GM19351 (cell line): ENCODE measurements at regions not wholly inside any gene's neighbourhood (a gene's known extent, or its start where the extent isn't known, plus 50 kb on each side); places are given as distances from the start of the nearest gene placed in this dataset.
"Not testable (repeated sequence)": the region's sequence is repeated elsewhere in the genome, so short reads cannot be mapped to it uniquely, and the experiment has no call there.

Source experiments
- ATAC-seq: cut with Tn5 transposase; IDR thresholded peaks from one replicate; pipeline ENCODE4 v1.9.1; 2021; ENCODE audit warnings: mild to moderate bottlenecking, moderate library complexity; ENCODE audit not compliant: unreplicated experiment

DNA sequence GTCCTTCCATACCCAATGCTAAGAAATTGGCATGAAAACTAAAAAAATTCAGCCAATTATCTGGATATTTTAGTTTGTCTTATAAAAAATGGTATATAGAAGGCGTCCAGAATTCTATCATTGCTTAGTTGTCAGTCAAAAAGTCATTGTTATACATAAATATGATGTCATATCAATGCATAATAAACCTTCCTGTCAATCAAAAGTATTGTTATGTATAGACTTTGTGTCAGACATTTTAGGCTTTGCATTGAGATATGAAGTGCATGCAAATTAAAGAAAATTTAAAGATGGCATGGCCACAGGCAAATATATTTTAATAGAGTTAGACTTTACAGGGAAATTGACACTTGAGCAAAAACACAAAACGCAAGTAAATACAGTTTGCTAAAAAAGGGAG lies 173.4 kb upstream of the FANCL start:
- ATAC-seq, result no peak

DNA sequence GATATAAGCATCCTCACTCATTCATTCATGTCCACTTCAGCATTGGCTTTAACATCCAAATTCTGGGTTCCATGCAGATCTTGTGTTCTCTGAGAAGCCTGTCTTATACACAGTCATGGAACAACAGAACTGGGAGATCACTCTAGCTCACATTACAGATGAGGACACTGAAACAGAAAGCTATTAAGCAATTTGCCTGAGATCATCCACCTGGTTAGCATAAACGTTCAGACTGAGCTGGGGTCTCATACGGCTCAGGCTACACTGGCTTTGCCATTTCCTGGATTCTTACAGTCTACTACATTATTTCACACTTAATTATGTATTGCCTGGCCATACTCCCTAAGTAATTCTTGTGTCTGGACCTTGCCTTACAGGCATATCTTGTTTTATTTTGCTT lies 169.4 kb upstream of the FANCL start:
- no peak for ATAC-seq

DNA sequence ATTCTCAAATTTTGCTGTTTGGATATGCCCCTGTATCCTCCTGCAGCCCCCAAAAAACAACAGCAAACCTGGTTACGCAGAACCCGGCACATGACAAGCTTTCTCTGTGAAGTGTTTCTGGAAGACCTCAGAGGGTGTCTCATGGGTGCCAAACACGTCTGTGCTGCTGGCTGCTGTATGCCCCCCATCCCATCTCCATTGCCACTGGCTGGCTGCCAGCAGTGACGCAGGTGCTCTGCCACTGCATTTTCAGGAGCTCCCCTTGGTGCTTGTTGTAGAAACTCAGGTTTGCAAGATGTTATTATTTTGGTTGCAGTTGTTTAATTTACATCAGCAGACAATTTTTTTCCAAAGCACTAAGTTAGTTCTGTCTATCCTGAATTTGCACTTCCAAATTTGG lies 166.4 kb upstream of the FANCL start:
- no peak for ATAC-seq

DNA sequence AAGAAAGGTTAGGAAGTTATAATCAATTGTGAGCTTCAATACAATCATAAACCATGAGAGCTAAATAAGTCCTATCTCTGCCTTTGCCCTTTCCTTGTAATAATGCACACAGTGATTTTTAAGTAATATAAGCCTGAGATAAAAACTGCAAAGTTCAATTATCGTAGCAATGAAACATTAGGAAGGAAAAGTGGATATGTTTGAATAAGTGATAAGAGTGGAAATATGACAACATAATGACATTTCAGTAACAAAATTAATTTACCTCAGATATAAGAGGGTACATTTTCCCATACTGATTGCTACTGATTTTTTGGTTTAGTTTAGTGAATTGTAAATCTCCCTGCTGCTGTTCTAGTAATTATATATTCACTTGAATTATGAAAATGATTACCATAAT lies 164.2 kb upstream of the FANCL start:
- ATAC-seq, result no peak

DNA sequence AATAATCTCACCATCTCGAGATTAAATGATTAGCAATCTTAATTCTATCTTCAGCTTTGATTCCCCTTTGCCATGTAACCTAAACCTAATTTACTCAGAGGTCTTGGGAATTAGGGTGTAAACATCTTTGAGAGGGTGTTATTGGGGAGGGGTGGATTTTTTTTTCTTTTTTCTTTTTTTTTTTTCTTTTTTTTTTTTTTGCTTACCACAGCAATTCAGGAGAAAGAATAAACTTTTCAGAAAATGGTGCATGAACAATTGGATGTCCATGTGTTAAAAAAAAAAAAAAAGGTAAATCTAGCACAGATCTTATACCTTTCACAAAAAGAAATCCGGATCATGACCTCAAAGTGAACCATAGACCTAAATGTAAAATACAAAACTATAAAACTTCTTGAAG lies 160.8 kb upstream of the FANCL start:
- ATAC-seq, result no peak

DNA sequence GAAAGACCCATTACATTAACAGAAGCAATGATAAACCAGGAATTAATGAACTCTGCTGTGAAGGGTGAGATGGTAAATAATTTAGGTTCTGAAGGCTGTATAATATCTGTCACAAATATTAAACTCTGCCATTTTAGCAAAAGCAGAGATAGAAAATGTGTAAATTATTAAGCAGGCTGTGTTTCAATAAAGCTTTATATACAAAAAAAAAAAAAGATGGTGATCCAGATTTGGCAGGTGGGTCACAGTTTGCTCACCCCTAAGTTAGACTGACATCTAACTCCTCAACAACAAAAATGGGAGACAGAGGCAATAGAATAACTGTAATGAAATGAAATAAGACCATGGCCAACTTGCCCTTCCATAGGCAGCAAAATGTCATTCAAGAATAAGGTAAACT lies 157.3 kb upstream of the FANCL start:
- no peak for ATAC-seq

DNA sequence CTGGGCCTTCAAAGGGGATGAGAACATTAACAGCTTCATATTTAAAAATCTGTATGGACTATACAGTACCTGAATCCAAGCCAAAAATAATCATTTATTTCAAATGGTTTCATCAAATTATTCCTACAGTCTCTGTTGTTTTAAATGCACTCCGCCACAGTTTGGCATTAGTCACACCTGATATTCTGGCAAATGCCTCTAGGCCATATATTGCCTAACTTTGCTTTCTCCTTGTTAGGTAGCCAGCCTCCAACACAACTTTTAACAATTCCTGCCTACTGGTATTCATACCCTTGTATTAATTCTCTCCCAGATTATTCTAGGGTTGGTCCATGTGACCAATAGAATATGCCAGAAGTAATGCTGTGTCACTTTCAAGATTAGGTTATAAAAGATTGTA lies 146.6 kb upstream of the FANCL start:
- no peak for ATAC-seq

DNA sequence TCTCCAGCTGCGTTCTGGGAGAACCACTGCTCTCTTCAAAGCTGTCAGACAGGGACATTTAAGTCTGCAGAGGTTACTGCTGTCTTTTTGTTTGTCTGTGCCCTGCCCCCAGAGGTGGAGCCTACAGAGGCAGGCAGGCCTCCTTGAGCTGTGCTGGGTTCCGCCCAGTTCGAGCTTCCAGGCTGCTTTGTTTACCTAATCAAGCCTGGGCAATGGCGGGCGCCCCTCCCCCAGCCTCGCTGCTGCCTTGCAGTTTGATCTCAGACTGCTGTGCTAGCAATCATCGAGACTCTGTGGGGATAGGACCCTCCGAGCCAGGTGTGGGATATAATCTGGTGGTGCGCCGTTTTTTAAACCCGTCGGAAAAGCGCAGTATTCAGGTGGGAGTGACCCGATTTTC lies 145.8 kb upstream of the FANCL start:
- ATAC-seq, result not testable (repeated sequence)

DNA sequence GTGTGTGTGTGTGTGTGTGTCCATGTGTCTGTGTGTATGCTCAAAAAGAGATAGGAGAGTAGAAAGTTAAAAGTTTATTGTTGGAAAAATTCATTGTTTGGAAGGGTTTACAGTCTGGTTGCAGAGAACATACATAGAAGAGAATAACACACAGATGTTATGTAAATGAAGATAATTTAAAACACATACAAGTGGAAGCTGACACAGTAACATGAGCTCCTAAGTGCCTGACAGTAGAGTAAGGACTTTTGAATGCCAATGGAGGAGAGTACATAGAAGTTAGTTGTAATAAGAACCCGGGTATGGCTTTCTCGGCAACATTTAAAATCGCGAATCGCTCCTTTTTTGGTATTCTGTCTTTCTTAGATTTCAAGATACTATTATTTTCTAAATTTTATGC lies 137.0 kb upstream of the FANCL start:
- no peak for ATAC-seq

DNA sequence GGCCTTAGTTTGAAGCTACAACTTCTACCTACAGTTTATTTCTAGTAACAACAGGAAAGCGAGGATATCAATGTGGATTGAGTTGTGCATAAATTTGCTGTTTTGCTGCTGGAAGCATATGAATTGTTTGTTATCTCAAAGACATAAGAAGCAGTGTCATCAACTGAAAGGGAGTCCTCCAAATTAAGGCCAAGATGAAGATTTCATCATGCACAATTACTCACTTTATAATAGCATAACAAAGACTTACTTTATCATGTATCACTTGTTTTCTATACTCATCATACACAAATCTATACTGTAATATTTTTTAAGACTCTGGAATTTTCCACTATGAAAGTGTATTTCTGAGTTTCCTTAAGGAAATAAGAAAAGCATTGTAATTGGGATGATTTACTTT lies 136.1 kb upstream of the FANCL start:
- no peak for ATAC-seq

DNA sequence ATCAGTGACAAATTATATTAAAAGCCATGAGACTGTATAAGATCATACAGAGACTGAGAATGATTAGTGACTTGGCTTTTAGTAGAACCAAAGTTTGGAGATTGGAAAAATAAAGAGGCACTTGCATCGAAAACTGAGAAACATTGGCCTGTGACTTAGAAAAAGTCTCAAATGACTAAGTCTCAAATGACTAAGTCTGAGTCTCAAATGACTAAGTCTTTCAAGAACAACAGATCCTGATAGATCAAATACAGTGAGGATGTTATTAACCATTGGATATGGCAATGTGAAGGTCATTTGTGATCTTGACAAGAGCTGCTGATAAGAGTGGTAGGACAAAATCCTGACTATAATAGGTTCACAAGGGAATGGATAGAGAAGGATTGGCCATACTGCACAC lies 135.5 kb upstream of the FANCL start:
- peak; percentile 82 for ATAC-seq

DNA sequence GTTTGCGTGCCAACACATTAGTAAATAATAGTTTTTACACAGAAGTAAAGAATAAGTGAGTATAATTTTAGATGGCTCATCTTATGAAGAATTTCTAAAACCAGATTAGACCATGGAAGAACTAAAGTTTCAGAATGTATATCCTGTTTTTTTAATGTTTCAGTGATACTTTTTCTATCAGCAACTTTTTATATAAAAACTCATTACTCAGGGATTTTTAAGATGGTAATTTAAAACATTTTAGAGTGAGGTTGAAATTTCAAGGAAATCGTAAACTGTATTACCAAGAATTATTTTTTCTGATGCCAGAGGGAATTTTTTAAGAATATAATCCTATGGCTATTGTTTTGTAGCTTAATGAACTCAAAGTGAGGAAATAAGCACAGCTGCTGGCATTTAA lies 128.5 kb upstream of the FANCL start:
- no peak for ATAC-seq

DNA sequence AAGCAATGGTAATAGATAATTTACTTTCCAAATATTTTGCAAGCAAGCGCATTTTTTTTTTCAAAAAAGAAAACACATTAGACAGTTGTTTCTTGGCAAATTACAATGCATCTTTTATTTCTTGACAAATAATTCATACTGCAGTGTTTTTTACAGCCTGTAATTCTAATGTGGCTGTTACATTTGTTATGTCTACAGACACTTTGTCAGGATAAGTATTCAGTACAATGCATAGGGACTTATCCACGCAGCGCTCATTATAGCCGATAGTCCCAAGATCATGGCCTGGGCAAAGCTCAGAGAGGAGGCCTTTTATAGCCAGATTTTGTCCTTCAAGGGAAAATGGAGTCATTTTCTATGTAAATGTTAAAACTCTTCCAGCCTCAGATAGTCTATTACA lies 123.0 kb upstream of the FANCL start:
- no peak for ATAC-seq

DNA sequence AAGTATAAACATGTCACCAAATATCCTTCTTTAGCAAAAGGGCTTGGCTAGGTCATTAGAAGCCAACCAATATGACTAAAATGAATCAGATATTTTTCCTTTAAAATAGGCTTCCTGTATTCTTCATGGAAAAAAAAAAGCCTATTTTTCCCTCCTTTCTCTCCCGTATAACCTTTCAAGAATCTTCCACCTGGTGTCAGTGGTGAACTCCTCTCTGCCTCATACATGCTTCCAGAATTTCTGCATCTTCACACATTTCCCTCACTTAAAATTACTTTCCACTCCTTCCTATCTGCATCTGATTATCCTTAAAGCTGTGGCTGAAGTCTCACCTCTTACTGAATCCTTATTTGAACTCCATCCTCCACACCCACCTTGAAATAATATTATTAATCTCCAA lies 116.9 kb upstream of the FANCL start:
- no peak for ATAC-seq

DNA sequence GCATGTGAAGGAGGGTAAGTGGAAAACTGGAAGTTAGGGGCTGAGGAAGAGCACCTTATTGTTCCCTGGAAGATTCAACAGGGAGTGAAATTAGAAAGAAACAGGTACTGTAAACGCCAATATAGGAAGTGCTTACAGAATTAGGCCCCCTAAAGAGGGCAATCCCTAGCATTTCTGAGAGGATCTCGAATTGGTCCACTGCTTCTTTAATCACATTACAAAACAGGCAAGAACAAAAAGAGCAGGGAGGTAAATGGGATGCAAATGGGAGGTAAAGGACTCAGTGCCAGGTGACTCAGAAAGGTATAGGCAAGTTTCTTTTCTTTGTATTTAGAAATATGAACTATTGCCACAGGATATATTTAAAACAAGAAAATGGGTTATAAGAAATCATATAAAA lies 116.4 kb upstream of the FANCL start:
- ATAC-seq, result no peak

DNA sequence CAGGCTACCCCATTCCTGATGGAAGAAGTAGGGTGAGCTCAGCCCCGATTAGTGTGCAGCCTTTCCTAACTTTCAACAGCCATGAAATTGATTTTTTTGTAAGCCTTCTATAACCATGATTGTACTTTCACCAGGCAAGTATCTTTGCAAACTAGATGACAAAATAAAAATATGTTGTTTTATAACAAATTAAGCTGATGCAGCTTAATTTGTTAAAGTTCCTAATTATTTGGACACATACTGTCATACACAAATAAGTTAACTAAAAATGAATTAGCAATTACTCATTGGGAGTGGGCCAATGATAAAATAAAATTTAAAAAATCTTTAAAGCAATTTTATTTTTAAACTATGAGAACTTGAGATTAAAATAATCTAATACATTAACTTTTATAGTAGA lies 113.1 kb upstream of the FANCL start:
- no peak for ATAC-seq

DNA sequence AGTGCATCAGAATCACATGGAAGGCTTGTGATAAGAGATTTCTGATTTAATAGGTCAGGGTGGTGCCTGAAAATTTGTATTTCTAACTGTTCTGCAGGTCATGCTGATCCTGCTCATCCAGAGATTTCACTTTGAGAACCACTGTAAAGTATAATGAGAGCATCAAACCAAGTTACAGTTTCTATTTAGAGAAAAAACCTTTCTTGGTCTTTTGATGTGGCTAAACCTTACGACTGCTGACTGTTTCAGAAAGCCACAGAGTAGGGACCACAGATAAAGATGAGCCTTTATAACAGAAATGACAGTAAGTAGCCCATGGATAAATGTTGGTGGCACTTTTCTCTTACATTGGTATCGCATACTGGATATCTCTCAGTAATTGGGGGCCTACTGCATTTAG lies 109.4 kb upstream of the FANCL start:
- ATAC-seq, result peak; percentile 93

DNA sequence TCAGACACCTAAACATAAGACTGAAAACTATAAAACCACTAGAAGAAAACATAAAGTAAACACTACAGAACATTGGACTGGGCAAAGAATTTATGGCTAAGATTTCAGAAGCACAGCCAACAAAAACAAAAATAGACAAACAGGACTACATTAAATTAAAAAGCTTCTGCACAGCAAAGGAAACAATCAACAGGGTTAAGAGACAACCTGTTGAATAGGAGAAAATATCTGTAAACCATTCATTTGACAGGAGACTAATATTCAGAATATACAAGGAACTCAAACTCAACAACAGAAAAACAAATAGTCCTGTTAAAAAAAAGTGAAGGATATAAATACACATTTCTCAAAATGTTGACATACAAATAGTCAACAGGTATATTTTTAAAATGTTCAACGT lies 106.7 kb upstream of the FANCL start:
- ATAC-seq, result no peak

DNA sequence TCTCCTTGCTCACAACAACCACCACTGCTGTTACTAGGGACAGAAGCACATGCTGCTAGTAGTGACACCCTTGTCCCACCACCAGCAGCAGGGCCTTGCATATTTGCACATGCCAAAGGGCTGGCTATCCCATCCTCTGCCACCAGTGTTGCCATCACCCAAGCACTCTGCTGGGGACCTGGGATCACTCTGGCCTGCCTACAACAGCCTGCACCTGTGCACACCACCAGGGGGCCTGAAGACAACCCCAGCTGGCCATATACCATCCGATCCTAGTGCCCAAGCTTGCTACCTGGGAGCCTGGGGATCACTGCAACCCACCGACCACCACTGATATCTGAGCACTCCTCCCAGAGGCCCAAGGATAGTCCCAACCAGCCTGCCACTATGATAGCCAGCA lies 99.9 kb upstream of the FANCL start:
- no peak for ATAC-seq

DNA sequence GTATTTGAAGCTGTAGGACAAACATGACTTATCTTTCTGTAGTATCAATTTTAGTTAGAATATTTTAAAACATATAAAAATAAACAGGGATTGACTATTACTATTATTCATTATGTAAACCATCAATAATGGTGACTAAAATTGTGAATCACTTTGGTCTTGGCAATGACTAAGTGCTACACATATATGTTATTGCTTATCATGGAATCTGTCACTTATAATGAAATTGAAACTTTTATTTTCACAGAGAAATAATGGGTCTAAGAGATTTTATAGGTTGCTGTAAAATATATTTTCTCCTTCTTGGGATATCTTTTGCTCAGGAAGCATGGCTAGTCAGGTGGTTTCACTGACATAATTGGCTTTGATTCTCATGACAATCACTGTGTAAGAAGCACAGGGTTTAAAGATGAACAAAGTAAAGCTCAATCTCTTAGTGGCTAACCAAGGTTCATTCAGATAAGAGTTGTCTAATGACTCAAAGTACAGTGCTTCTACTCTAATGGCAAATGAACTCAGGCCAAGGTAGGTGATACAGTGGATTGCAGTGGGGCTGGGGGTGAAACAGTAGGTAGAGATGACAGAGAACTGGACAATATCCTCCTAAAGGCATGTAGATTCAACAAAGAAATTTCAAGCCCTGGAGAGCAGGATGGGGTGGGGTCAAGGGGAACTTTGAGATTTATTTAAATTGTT lies 98.6 kb upstream of the FANCL start:
- ATAC-seq, result no peak

DNA sequence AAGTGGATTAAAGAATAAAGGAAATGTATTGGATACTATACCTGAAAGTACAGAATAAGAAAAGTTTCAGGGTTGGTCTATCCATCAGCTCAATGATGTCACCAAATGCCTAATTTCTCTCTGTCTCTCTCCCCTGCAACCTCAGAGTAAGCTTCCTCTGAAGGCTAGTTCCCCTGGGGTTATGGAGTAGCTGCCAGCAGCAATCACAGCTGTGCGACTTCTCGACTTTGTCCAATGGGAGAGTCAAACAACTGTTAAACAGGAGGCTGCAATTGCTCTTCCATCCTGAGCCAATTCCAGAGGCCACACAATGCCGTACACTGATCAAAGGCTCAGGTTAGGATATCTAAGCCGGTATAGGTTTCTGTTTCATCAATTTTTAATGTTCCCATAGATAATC lies 95.3 kb upstream of the FANCL start:
- no peak for ATAC-seq

DNA sequence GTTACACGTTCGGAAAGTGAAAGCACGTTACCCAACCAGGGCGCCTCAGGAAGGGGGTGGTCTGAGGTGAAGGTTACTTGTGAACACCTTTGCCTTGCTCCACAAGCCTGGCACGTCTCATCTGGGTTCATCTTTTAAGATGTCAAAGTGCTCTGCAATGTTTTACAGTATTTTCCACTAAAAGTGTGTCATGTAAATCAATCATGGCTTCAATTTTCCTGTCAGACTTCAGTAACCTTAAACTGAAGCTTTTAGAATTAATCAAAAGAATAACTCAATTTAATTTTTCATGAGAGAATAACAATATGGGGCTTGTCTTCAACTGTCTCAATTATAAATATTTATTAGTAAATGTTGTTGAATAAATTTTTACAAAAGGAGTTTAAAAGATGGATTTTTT lies 93.3 kb upstream of the FANCL start:
- ATAC-seq, result no peak

DNA sequence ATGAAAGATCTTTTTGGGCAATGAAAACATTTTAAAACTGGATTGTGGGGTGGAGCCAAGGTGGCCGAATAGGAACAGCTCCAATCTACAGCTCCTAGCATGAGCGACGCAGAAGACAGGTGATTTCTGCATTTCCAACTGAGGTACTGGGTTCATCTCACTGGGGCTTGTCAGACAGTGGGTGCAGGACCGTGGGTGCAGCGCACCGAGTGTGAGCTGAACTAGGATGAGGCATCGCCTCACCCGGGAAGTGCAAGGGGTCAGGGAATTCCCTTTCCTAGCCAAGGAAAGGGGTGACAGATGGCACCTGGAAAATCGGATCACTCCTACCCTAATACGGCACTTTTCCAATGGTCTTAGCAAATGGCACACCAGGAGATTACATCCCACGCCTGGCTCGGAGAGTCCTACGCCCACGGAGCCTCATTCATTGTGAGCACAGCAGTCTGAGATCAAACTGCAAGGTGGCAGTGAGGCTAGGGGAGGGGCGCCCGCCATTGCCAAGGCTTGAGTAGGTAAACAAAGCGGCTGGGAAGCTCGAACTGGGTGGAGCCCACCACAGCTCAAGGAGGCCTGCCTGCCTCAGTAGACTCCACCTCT lies 84.3 kb upstream of the FANCL start:
- not testable (repeated sequence) for ATAC-seq
